ENCODE measurements at regions not wholly inside any gene's neighbourhood (a gene's known extent, or its start where the extent isn't known, plus 50 kb on each side); places are given as distances from the start of the nearest gene placed in this dataset.

DNA sequence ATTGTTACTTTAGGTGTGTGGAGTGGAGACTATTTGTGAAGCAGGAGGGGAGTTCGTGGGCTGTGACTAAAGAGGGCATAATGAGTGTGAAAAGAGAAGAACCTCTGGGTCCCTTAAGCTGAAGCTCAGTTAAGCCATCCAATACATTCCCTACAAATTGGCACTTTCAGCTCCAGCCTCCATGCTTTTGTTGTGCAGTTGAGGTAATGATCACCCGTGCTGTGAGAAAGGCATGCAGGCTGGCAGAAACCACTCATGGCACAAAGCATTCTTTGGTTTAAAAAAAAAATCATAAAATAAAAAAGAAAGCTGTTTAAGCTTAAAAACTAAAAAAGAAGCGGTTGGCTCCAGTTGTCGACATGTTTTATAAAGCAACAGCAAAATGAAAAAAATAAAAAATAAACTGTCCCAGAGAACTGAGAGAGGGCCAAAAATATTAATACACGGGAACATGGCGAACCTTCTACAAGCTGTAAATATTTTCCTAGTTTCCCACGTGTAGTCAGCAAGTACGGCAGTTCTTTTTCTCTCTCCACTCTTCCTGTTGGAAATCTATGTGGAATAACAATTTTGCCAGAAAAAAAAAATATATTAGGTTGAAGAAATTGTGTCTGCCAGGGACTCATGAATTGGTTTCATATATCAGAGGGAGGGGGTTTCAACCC is 82.2 kb downstream of the ANKRD60 start:
- DNase-seq (ENCODE audit: low read depth, low spot score): no peak
- BruUV-seq (replicated peaks): no TSS peak
- Histone ChIP-seq H3K4me2 (ENCODE audit: low read length) (no peak overlapping the region), H3K4me1 (ENCODE audit: control insufficient read depth in 1 of 2, insufficient read depth in 2 of 2, low read length in 2 of 2) (no peaks in the 10 kb centered on the region), H4K20me1 (ENCODE audit: insufficient read depth) (no peaks in the 10 kb centered on the region), H3K9me3 (ENCODE audit: control insufficient read depth in 1 of 2, insufficient read depth in 1 of 2, low read depth in 1 of 2, low read length in 2 of 2) (no peaks in the 10 kb centered on the region), H3K4me3 (replicated peaks in 1 of 2; ENCODE audit: low read depth in 1 of 2, low read length in 2 of 2) (no peak overlapping the region), H3K9me2 (ENCODE audit: insufficient read depth) (no peaks in the 10 kb centered on the region), H3K36me3 (ENCODE audit: control insufficient read depth in 1 of 2, insufficient read depth in 2 of 2, low read length in 2 of 2) (no peaks in the 10 kb centered on the region), H3K79me2 (ENCODE audit: insufficient read depth, low read length) (no peaks in the 10 kb centered on the region), H3K27ac (ENCODE audit: low read depth, low read length) (no peak overlapping the region), H3K27me3 (ENCODE audit: insufficient read depth, low read length) (peaks cover 55% of the 10 kb centered on the region), H2AFZ (ENCODE audit: low read depth, low read length, poor library complexity, severe bottlenecking) (no peak overlapping the region), H3K9ac (ENCODE audit: low read length) (no peak overlapping the region)
- no peak for ATAC-seq
- RAD21 ChIA-PET (ENCODE audit: low non-redundant PET in 1 of 2, low total read pairs in 2 of 2, uncharacterized antibody in 2 of 2, unreplicated experiment in 2 of 2): no interaction called here
- CTCF ChIA-PET: no interaction called here
- POLR2A ChIA-PET: no interaction called here
- intact Hi-C loops (cut with micrococcal nuclease): no loop called here
- no peak for TF ChIP-seq RAD21 (IDR thresholded peaks at IDR 0.05; ENCODE audit: low read depth)
- TF ChIP-seq, protein P1, sequence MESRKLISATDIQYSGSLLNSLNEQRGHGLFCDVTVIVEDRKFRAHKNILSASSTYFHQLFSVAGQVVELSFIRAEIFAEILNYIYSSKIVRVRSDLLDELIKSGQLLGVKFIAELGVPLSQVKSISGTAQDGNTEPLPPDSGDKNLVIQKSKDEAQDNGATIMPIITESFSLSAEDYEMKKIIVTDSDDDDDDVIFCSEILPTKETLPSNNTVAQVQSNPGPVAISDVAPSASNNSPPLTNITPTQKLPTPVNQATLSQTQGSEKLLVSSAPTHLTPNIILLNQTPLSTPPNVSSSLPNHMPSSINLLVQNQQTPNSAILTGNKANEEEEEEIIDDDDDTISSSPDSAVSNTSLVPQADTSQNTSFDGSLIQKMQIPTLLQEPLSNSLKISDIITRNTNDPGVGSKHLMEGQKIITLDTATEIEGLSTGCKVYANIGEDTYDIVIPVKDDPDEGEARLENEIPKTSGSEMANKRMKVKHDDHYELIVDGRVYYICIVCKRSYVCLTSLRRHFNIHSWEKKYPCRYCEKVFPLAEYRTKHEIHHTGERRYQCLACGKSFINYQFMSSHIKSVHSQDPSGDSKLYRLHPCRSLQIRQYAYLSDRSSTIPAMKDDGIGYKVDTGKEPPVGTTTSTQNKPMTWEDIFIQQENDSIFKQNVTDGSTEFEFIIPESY (IDR thresholded peaks at IDR 0.05; ENCODE audit: extremely low read depth, insufficient replicate concordance, low read length): no peak
- no peak for TF ChIP-seq POLR2A (IDR thresholded peaks at IDR 0.05; ENCODE audit: borderline replicate concordance, extremely low read depth, insufficient read depth, insufficient read length)
- TF ChIP-seq TCF7L2 (IDR thresholded peaks at IDR 0.05; ENCODE audit: borderline replicate concordance, extremely low read depth, insufficient read depth, insufficient read length): no peak
- TF ChIP-seq ZFX (IDR thresholded peaks at IDR 0.05): no peak

DNA sequence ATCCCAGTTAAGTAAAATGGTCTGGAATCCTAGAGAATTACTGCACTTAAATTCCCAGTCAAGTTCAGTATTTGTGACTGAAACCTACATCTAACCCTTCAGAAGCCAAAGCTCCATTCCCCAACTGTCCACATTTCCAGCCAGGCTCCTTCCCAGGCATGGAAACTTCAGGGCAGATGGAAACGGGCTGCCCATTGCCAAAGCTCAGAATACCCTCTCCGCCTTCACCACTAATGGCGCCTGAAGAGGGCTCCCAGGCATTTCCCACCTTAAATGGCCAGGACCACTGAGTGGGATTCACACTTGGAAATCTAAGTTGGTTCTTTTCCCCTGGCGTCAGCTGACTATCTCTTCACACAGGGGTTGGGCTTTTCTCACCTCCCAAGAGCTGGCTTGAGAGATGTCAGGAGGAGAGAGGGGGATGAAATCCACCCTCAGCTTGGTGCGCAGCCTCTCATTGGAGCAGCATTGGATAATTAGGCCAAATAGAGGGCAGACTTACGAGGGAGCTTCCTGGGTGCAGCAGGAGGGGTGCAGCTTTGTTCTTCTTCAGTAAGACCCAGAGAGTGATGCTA is 82.9 kb downstream of the ANKRD60 start:
- ChIA-PET POLR2A (no interaction called here), RAD21 (ENCODE audit: low non-redundant PET in 1 of 2, low total read pairs in 2 of 2, uncharacterized antibody in 2 of 2, unreplicated experiment in 2 of 2) (no interaction called here), CTCF (no interaction called here)
- Histone ChIP-seq H3K27me3 (ENCODE audit: insufficient read depth, low read length) (peaks cover 61% of the 10 kb centered on the region), H3K9ac (ENCODE audit: low read length) (no peak overlapping the region), H3K36me3 (ENCODE audit: control insufficient read depth in 1 of 2, insufficient read depth in 2 of 2, low read length in 2 of 2) (no peaks in the 10 kb centered on the region), H3K9me3 (ENCODE audit: control insufficient read depth in 1 of 2, insufficient read depth in 1 of 2, low read depth in 1 of 2, low read length in 2 of 2) (no peaks in the 10 kb centered on the region), H4K20me1 (ENCODE audit: insufficient read depth) (no peaks in the 10 kb centered on the region), H3K4me2 (ENCODE audit: low read length) (no peak overlapping the region), H3K27ac (ENCODE audit: low read depth, low read length) (no peak overlapping the region), H3K4me3 (replicated peaks in 1 of 2; ENCODE audit: low read depth in 1 of 2, low read length in 2 of 2) (no peak overlapping the region), H3K4me1 (ENCODE audit: control insufficient read depth in 1 of 2, insufficient read depth in 2 of 2, low read length in 2 of 2) (no peaks in the 10 kb centered on the region), H2AFZ (ENCODE audit: low read depth, low read length, poor library complexity, severe bottlenecking) (no peak overlapping the region), H3K79me2 (ENCODE audit: insufficient read depth, low read length) (no peaks in the 10 kb centered on the region), H3K9me2 (ENCODE audit: insufficient read depth) (no peaks in the 10 kb centered on the region)
- intact Hi-C loops (cut with micrococcal nuclease): no loop called here
- no peak for DNase-seq (ENCODE audit: low read depth, low spot score)
- BruUV-seq (replicated peaks): no TSS peak
- no peak for ATAC-seq
- TF ChIP-seq EZH2 (IDR thresholded peaks at IDR 0.05) (no peak), ELF1 (IDR thresholded peaks at IDR 0.05; ENCODE audit: borderline replicate concordance, low read depth) (no peak)

All from HCT116 (cell line).